PC-3 (cell line): ENCODE measurements at regions not wholly inside any gene's neighbourhood (a gene's known extent, or its start where the extent isn't known, plus 50 kb on each side); places are given as distances from the start of the nearest gene placed in this dataset.

Source experiments
- ATAC-seq: fragments of 200-7000 bp; cut with Tn5 transposase; 2 replicates; pipeline ENCODE4 v1.9.1; 2020; ENCODE audit warnings: mild to moderate bottlenecking, moderate library complexity
- BruUV-seq: library from RNA; stranded (reverse); fragments of 400-500 nt; replicated peaks from 2 replicates; lab custom pipeline; 2021; lab: Mats Ljungman, UMichigan
- CTCF ChIA-PET: fragments of 300-600 bp; sonication (Branson Sonifier 250); formaldehyde crosslinking; loops from one replicate; lab custom pipeline; 2022; ENCODE audit warnings: antibody characterized with exemption; lab: Charles Lee
- POLR2A ChIA-PET: fragments of 300-600 bp; sonication (Branson Sonifier 250); formaldehyde crosslinking; loops from one replicate; lab custom pipeline; 2022; ENCODE audit warnings: antibody characterized with exemption; ENCODE audit not compliant: unreplicated experiment; lab: Charles Lee
- DNase-seq: peaks from one replicate; pipeline ENCODE4 v3.0.0-alpha.2; 2015
- H2AFZ ChIP-seq: fragments of 300-600 bp; sonication (generic); 2 replicates; pipeline ENCODE4 v1.6.0; 2016; ENCODE audit warnings: antibody characterized with exemption, low read length
- H3F3A ChIP-seq: fragments of 300-600 bp; sonication (generic); one replicate; pipeline ENCODE4 v1.6.0; 2017; ENCODE audit warnings: antibody characterized with exemption, low read length, control low read depth, mild to moderate bottlenecking; ENCODE audit not compliant: unreplicated experiment
- H3K27ac ChIP-seq: fragments of 300-600 bp; sonication (generic); 2 replicates; pipeline ENCODE4 v1.5.1; 2016; ENCODE audit warnings: mild to moderate bottlenecking, low read length
- H3K27me3 ChIP-seq: fragments of 300-600 bp; sonication (generic); 2 replicates; pipeline ENCODE4 v1.6.1; 2016; ENCODE audit warnings: low read length, mixed read lengths
- H3K36me3 ChIP-seq: fragments of 300-600 bp; sonication (generic); 2 replicates; pipeline ENCODE4 v1.6.1; 2016; ENCODE audit warnings: low read depth, mixed run types, low read length, mixed read lengths
- H3K4me1 ChIP-seq: fragments of 300-600 bp; sonication (generic); 2 replicates; pipeline ENCODE4 v1.5.1; 2016; ENCODE audit warnings: low read length; ENCODE audit not compliant: insufficient read depth
- H3K4me2 ChIP-seq: fragments of 300-600 bp; sonication (generic); 2 replicates; pipeline ENCODE4 v1.6.0; 2016; ENCODE audit warnings: low read length
- H3K4me3 ChIP-seq: fragments of 300-600 bp; sonication (generic); 2 replicates; pipeline ENCODE4 v1.5.1; 2016; ENCODE audit warnings: mild to moderate bottlenecking, low read length, mixed read lengths
- H3K79me2 ChIP-seq: fragments of 300-600 bp; sonication (generic); 2 replicates; pipeline ENCODE4 v1.6.1; 2017; ENCODE audit warnings: low read length, mixed read lengths
- H3K9ac ChIP-seq: fragments of 300-600 bp; sonication (generic); 2 replicates; pipeline ENCODE4 v1.6.0; 2016; ENCODE audit warnings: mild to moderate bottlenecking, low read length
- H3K9me2 ChIP-seq: fragments of 300-600 bp; sonication (generic); replicated peaks from 2 replicates; pipeline ENCODE4 v1.6.1; 2016; ENCODE audit warnings: mixed run types, low read length, mixed read lengths
- H3K9me3 ChIP-seq: fragments of 300-600 bp; sonication (generic); 2 replicates; pipeline ENCODE4 v1.6.1; 2016; ENCODE audit warnings: low read length, mixed read lengths
- H4K20me1 ChIP-seq: fragments of 300-600 bp; sonication (generic); 2 replicates; pipeline ENCODE4 v1.6.1; 2016; ENCODE audit warnings: low read length, mixed read lengths
- CTCF ChIP-seq: fragments of 300-600 bp; sonication (generic); conservative IDR thresholded peaks from 2 replicates; pipeline ENCODE4 v1.5.1; 2017; ENCODE audit warnings: antibody characterized with exemption, low read depth, mild to moderate bottlenecking, low read length
- EZH2 ChIP-seq: fragments of 300-600 bp; sonication (generic); IDR thresholded peaks from one replicate; pipeline ENCODE4 v1.6.1; 2017; ENCODE audit warnings: antibody characterized with exemption, mild to moderate bottlenecking, low read length; ENCODE audit not compliant: unreplicated experiment
- EZH2phosphoT487 ChIP-seq: fragments of 300-600 bp; sonication (generic); IDR thresholded peaks from 2 replicates; pipeline ENCODE4 v1.6.1; 2018; ENCODE audit warnings: mild to moderate bottlenecking, antibody characterized with exemption, low read length, borderline replicate concordance
- intact Hi-C: fragments of 100-400 bp; cut with micrococcal nuclease; formaldehyde crosslinking; loops from 2 replicates; pipeline ENCODE4 v1.9.0; 2023

- Histone ChIP-seq H3K27ac (no peak overlapping the region), H3K36me3 (no peaks in the 10 kb centered on the region), H3K9ac (no peak overlapping the region), H3K4me1 (no peaks in the 10 kb centered on the region), H3F3A (no peaks in the 10 kb centered on the region), H3K79me2 (no peaks in the 10 kb centered on the region), H3K9me2 (no peaks in the 10 kb centered on the region), H3K27me3 (no peaks in the 10 kb centered on the region), H3K4me3 (no peak overlapping the region), H3K9me3 (no peaks in the 10 kb centered on the region), H3K4me2 (no peak overlapping the region), H4K20me1 (no peaks in the 10 kb centered on the region), H2AFZ (no peak overlapping the region)
- POLR2A ChIA-PET, result no interaction called here
- CTCF ChIA-PET, result no interaction called here
- ATAC-seq, result no peak
- intact Hi-C loops, result no loop called here
- TF ChIP-seq CTCF (no peak), EZH2phosphoT487 (no peak), EZH2 (no peak)
- DNase-seq, result no peak
- BruUV-seq, result no TSS peak
Measured at GRCh38 chr5:131042021-131042789, 122.9 kb downstream of the HINT1 start.

GRCh38 chr5:131023498-131023865 is 141.6 kb downstream of the HINT1 start:
- Histone ChIP-seq H4K20me1 (no peaks in the 10 kb centered on the region), H3K4me3 (no peak overlapping the region), H3K9ac (no peak overlapping the region), H3K4me2 (no peak overlapping the region), H3K27ac (no peak overlapping the region), H3K9me3 (no peaks in the 10 kb centered on the region), H2AFZ (no peak overlapping the region), H3K79me2 (no peaks in the 10 kb centered on the region), H3K4me1 (no peaks in the 10 kb centered on the region), H3K36me3 (no peaks in the 10 kb centered on the region), H3K9me2 (no peaks in the 10 kb centered on the region), H3F3A (no peaks in the 10 kb centered on the region), H3K27me3 (no peaks in the 10 kb centered on the region)
- intact Hi-C loops, result no loop called here
- DNase-seq (no peak), ATAC-seq (no peak)
- no TSS peak for BruUV-seq
- CTCF ChIA-PET, result no interaction called here
- TF ChIP-seq EZH2phosphoT487 (no peak), EZH2 (no peak), CTCF (no peak)
- POLR2A ChIA-PET, result no interaction called here

GRCh38 chr5:131022811-131023497 is 142.1 kb downstream of the HINT1 start:
- H3K9me3 ChIP-seq, result no peaks in the 10 kb centered on the region
- H3K4me1 ChIP-seq, result no peaks in the 10 kb centered on the region
- H3K27me3 ChIP-seq, result no peaks in the 10 kb centered on the region
- POLR2A ChIA-PET, result no interaction called here
- H3K27ac ChIP-seq, result no peak overlapping the region
- intact Hi-C loops, result no loop called here
- TF ChIP-seq CTCF (no peak), EZH2phosphoT487 (no peak), EZH2 (no peak)
- no peak overlapping the region for H3K4me2 ChIP-seq
- H3K79me2 ChIP-seq, result no peaks in the 10 kb centered on the region
- no peak for ATAC-seq
- H3K9ac ChIP-seq, result no peak overlapping the region
- no peak for DNase-seq
- H3F3A ChIP-seq, result no peaks in the 10 kb centered on the region
- no peaks in the 10 kb centered on the region for H3K9me2 ChIP-seq
- H3K36me3 ChIP-seq, result no peaks in the 10 kb centered on the region
- H3K4me3 ChIP-seq, result no peak overlapping the region
- CTCF ChIA-PET, result no interaction called here
- no peaks in the 10 kb centered on the region for H4K20me1 ChIP-seq
- no TSS peak for BruUV-seq
- no peak overlapping the region for H2AFZ ChIP-seq
